Mesendoderm (in vitro differentiated cells): ENCODE measurements at regions not wholly inside any gene's neighbourhood (a gene's known extent, or its start where the extent isn't known, plus 50 kb on each side); places are given as distances from the start of the nearest gene placed in this dataset. TPM values are rescaled to one million over a fixed set of nuclear protein-coding genes. Genes with fewer than 3 reads are reported as not detected.

Source experiments
- DNase-seq: peaks from one replicate; pipeline ENCODE4 v3.0.0; 2013
- H2AK5ac ChIP-seq: 2 replicates; pipeline ENCODE4 v1.6.1; 2013; ENCODE audit warnings: low read length, inconsistent platforms
- H2BK120ac ChIP-seq: 2 replicates; pipeline ENCODE4 v1.6.1; 2013; ENCODE audit warnings: low read depth, mild to moderate bottlenecking, low read length, moderate library complexity, mixed read lengths
- H2BK15ac ChIP-seq: replicated peaks from 2 replicates; pipeline ENCODE4 v1.6.1; 2013; ENCODE audit warnings: low read depth, mild to moderate bottlenecking, moderate library complexity
- H2BK5ac ChIP-seq: 2 replicates; pipeline ENCODE4 v1.6.1; 2013; ENCODE audit warnings: low read length, inconsistent platforms
- H3K18ac ChIP-seq: 2 replicates; pipeline ENCODE4 v1.6.1; 2013; ENCODE audit warnings: mild to moderate bottlenecking, low read length, mixed read lengths
- H3K23ac ChIP-seq: one replicate; pipeline ENCODE4 v1.6.1; 2013; ENCODE audit warnings: low read length
- H3K27ac ChIP-seq: 2 replicates; pipeline ENCODE4 v1.5.1; 2013; ENCODE audit warnings: low read depth, mild to moderate bottlenecking, inconsistent platforms, low read length, moderate library complexity
- H3K27me3 ChIP-seq: 2 replicates; pipeline ENCODE4 v1.6.1; 2013; ENCODE audit warnings: low read length, control low read depth, mild to moderate bottlenecking, inconsistent platforms; ENCODE audit not compliant: insufficient read depth, poor library complexity
- H3K36me3 ChIP-seq: 2 replicates; pipeline ENCODE4 v1.6.1; 2013; ENCODE audit warnings: low read length, inconsistent platforms; ENCODE audit not compliant: control insufficient read depth, insufficient read depth
- H3K4ac ChIP-seq: one replicate; pipeline ENCODE4 v1.6.1; 2013; ENCODE audit warnings: low read depth, mild to moderate bottlenecking, low read length, moderate library complexity
- H3K4me1 ChIP-seq: 2 replicates; pipeline ENCODE4 v1.6.1; 2013; ENCODE audit warnings: low read depth, low read length, inconsistent platforms; ENCODE audit not compliant: control insufficient read depth
- H3K4me2 ChIP-seq: 2 replicates; pipeline ENCODE4 v1.6.1; 2013; ENCODE audit warnings: low read length
- H3K4me3 ChIP-seq: 2 replicates; pipeline ENCODE4 v1.5.1; 2013; ENCODE audit warnings: mild to moderate bottlenecking, low read length
- H3K56ac ChIP-seq: one replicate; pipeline ENCODE4 v1.6.1; 2013; ENCODE audit warnings: low read length
- H3K79me1 ChIP-seq: 2 replicates; pipeline ENCODE4 v1.6.1; 2013; ENCODE audit warnings: low read length, inconsistent platforms
- H3K79me2 ChIP-seq: 2 replicates; pipeline ENCODE4 v1.6.1; 2013; ENCODE audit warnings: mild to moderate bottlenecking, low read length; ENCODE audit not compliant: control insufficient read depth, insufficient read depth
- H3K9ac ChIP-seq: 2 replicates; pipeline ENCODE4 v1.6.1; 2013; ENCODE audit warnings: low read length, inconsistent platforms
- H4K5ac ChIP-seq: one replicate; pipeline ENCODE4 v1.6.1; 2013; ENCODE audit warnings: low read length
- H4K8ac ChIP-seq: one replicate; pipeline ENCODE4 v1.6.1; 2013; ENCODE audit warnings: low read depth, mild to moderate bottlenecking, control low read depth, low read length, moderate library complexity
- WGBS: extraction: QIAGEN DNeasy Blood & Tissue Kit; methylation state at CpG from one replicate; pipeline ENCODE4 v1.1.7; 2013; ENCODE audit warnings: low lambda C conversion rate, missing lambda C conversion rate; ENCODE audit not compliant: insufficient coverage; ENCODE audit errors: extremely low coverage; 5-methylcytosine and 5-hydroxymethylcytosine counted together
- small RNA-seq: library from polyadenylated mRNA; stranded (forward); fragments of <200 nt; extraction: miRNeasy Mini kit (QIAGEN cat#:217004); gene quantifications from one replicate; pipeline ENCODE3, GENCODE V24; 2013; ENCODE audit not compliant: insufficient read depth

DNA sequence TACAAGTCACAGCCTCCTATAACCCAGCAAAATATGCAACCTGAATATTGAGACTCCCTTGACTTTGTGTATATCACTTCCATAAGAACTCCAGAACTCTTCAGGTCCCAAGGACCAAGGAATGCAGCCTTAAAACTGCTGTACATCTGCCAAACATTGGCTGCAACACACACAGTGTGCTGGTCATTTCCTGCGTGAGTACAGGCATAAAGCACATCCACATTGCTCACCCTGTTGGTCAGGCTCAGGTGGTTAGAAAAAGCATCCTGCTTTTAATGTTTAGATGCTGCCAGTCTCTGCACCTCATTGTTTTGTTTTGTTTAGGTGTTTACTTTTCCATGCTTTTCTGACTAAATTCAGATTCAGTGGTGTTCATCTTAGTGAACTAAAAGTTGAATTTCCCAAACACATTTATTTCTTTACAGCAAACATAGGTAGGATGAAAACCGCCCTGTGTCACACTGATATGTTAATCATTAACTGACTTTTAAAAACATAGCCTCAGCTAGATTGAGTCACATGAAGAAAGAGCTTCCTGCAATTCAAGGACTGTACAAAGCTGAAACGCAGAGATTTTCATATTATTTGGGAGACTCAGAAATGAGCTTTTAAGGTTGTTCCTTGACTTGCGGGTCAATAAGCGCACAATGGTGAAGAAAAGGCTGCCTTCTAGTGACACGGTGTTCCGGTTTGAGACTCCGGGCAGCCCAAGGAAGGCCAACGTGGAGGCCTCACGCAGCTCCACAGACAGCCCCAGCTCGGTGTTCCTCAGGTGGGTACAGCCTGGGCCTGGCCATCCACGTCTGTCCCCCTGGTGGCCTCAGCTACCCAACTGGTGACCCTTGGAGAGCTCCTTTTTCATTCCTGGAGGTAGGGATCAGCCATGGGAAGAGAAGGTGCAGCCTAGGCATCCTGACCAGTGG is 52.2 kb upstream of the GRAMD2B start:
- Histone ChIP-seq H2BK15ac (no peak overlapping the region), H2AK5ac (no peak overlapping the region), H3K9ac (no peak overlapping the region), H2BK120ac (no peak overlapping the region), H3K4me1 (peaks cover 4% of the 10 kb centered on the region), H3K27ac (no peak overlapping the region), H4K8ac (no peak overlapping the region), H3K18ac (no peak overlapping the region), H3K56ac (no peak overlapping the region), H4K5ac (no peak overlapping the region), H3K79me1 (no peaks in the 10 kb centered on the region), H3K23ac (no peak overlapping the region), H3K4ac (no peak overlapping the region), H2BK5ac (no peak overlapping the region), H3K79me2 (no peaks in the 10 kb centered on the region), H3K27me3 (no peaks in the 10 kb centered on the region), H3K36me3 (no peaks in the 10 kb centered on the region), H3K4me3 (no peak overlapping the region), H3K4me2 (no peak overlapping the region)
- no CpG with 5 or more reads among the region's 12 CpGs for WGBS
- DNase-seq, result no peak

- Histone ChIP-seq H3K27ac (no peak overlapping the region), H3K4ac (no peak overlapping the region)
- DNase-seq, result no peak
Observed at GRCh38 chr5:126373375-126374108, 49.7 kb upstream of the GRAMD2B start.

More at GRCh38 chr5:126373375-126374108, 49.7 kb upstream of the GRAMD2B start:
- Histone ChIP-seq H3K18ac (no peak overlapping the region), H2AK5ac (no peak overlapping the region), H3K36me3 (no peaks in the 10 kb centered on the region), H3K23ac (no peak overlapping the region), H3K56ac (no peak overlapping the region), H3K4me2 (no peak overlapping the region), H2BK5ac (no peak overlapping the region), H3K79me2 (no peaks in the 10 kb centered on the region), H4K5ac (no peak overlapping the region), H2BK15ac (no peak overlapping the region), H2BK120ac (no peak overlapping the region), H3K4me3 (no peak overlapping the region), H4K8ac (no peak overlapping the region), H3K79me1 (no peaks in the 10 kb centered on the region), H3K9ac (no peak overlapping the region), H3K27me3 (no peaks in the 10 kb centered on the region), H3K4me1 (peaks cover 4% of the 10 kb centered on the region)
- no CpG with 5 or more reads among the region's 3 CpGs for WGBS

Small RNAs in the stretch of these regions (small RNA-seq; reads per million reads assigned to genes)
- gene HMGB1P22, result not detected
- not detected for gene RN7SKP117
